GM23338 (cell line): ENCODE measurements at regions not wholly inside any gene's neighbourhood (a gene's known extent, or its start where the extent isn't known, plus 50 kb on each side); places are given as distances from the start of the nearest gene placed in this dataset.

Experiments used
- ATAC-seq: fragments of 200-7000 bp; cut with Tn5 transposase; 3 replicates; pipeline ENCODE4 v1.9.1; 2020
- DNase-seq: peaks from one replicate; pipeline ENCODE4 v3.0.0-alpha.2; 2015; ENCODE audit warnings: low spot score
- H2AFZ ChIP-seq: fragments of 200-600 bp; sonication (generic); 2 replicates; pipeline ENCODE4 v1.8.0; 2016; ENCODE audit warnings: antibody characterized with exemption, mild to moderate bottlenecking, moderate library complexity
- H3F3A ChIP-seq: fragments of 200-600 bp; sonication (generic); replicated peaks from 2 replicates; pipeline ENCODE4 v1.8.0; 2017; ENCODE audit warnings: antibody characterized with exemption, mixed run types, low read depth
- H3K27ac ChIP-seq: fragments of 200-600 bp; sonication (generic); 2 replicates; pipeline ENCODE4 v1.6.1; 2016; ENCODE audit warnings: low read depth
- H3K27me3 ChIP-seq: fragments of 200-600 bp; sonication (generic); 2 replicates; pipeline ENCODE4 v1.8.0; 2016; ENCODE audit warnings: mild to moderate bottlenecking, mixed run types, moderate library complexity; ENCODE audit not compliant: insufficient read depth
- H3K36me3 ChIP-seq: fragments of 200-600 bp; sonication (generic); 2 replicates; pipeline ENCODE4 v1.8.0; 2016; ENCODE audit warnings: mild to moderate bottlenecking; ENCODE audit not compliant: insufficient read depth
- H3K4me1 ChIP-seq: fragments of 200-600 bp; sonication (generic); 2 replicates; pipeline ENCODE4 v1.8.0; 2016; ENCODE audit warnings: mild to moderate bottlenecking, moderate library complexity; ENCODE audit not compliant: insufficient read depth
- H3K4me2 ChIP-seq: fragments of 200-600 bp; sonication (generic); 2 replicates; pipeline ENCODE4 v1.7.1; 2017; ENCODE audit warnings: mixed run types
- H3K4me3 ChIP-seq: fragments of 200-600 bp; sonication (generic); 2 replicates; pipeline ENCODE4 v1.6.1; 2016; ENCODE audit warnings: mixed run types
- H3K79me2 ChIP-seq: fragments of 200-600 bp; sonication (generic); replicated peaks from 2 replicates; pipeline ENCODE4 v1.8.0; 2017; ENCODE audit warnings: mild to moderate bottlenecking; ENCODE audit not compliant: insufficient read depth
- H3K9me2 ChIP-seq: fragments of 200-600 bp; sonication (generic); 2 replicates; pipeline ENCODE4 v1.8.0; 2017; ENCODE audit not compliant: insufficient read depth
- H4K20me1 ChIP-seq: fragments of 200-600 bp; sonication (generic); replicated peaks from 2 replicates; pipeline ENCODE4 v1.8.0; 2017; ENCODE audit warnings: mild to moderate bottlenecking; ENCODE audit not compliant: insufficient read depth
- H3K27ac Mint-ChIP-seq: 2 replicates; pipeline ENCODE4 v1.8.0; 2020; ENCODE audit warnings: inconsistent platforms, mild to moderate bottlenecking, moderate library complexity, mixed read lengths
- H3K27me3 Mint-ChIP-seq: 3 replicates; pipeline ENCODE4 v1.8.0; 2022; ENCODE audit warnings: low read depth, mild to moderate bottlenecking, moderate library complexity, mixed read lengths, inconsistent platforms; ENCODE audit not compliant: insufficient read depth, poor library complexity
- H3K36me3 Mint-ChIP-seq: 3 replicates; pipeline ENCODE4 v1.8.0; 2021; ENCODE audit warnings: low read depth, mild to moderate bottlenecking, inconsistent platforms, moderate library complexity, mixed read lengths
- H3K4me1 Mint-ChIP-seq: 3 replicates; pipeline ENCODE4 v1.8.0; 2020; ENCODE audit warnings: mild to moderate bottlenecking, inconsistent platforms, mixed read lengths
- H3K4me3 Mint-ChIP-seq: 3 replicates; pipeline ENCODE4 v1.8.0; 2021; ENCODE audit warnings: moderate library complexity, mild to moderate bottlenecking, inconsistent platforms, mixed read lengths
- H3K9me3 Mint-ChIP-seq: 3 replicates; pipeline ENCODE4 v1.8.0; 2020; ENCODE audit warnings: moderate library complexity, mild to moderate bottlenecking, inconsistent platforms, mixed read lengths
- CREB1 ChIP-seq: fragments of 250-450 bp; sonication (Bioruptor Pico); IDR thresholded peaks from 2 replicates; pipeline ENCODE4 v1.5.0; 2020; ENCODE audit warnings: low read depth, mild to moderate bottlenecking, moderate library complexity
- EZH2 ChIP-seq: fragments of 200-600 bp; sonication (generic); IDR thresholded peaks from one replicate; pipeline ENCODE4 v1.8.0; 2017; ENCODE audit warnings: antibody characterized with exemption, mild to moderate bottlenecking, low read depth; ENCODE audit not compliant: unreplicated experiment
- EZH2phosphoT487 ChIP-seq: fragments of 200-600 bp; sonication (generic); IDR thresholded peaks from one replicate; pipeline ENCODE4 v1.8.1; 2018; ENCODE audit warnings: antibody characterized with exemption; ENCODE audit not compliant: unreplicated experiment
- JUNB ChIP-seq: IDR thresholded peaks from one replicate; pipeline ENCODE4 v1.6.1; 2016; ENCODE audit warnings: antibody characterized with exemption; ENCODE audit not compliant: unreplicated experiment
- NANOG ChIP-seq: IDR thresholded peaks from 2 replicates; pipeline ENCODE4 v1.6.1; 2016; ENCODE audit warnings: antibody characterized with exemption, borderline replicate concordance
- STAT1 ChIP-seq: IDR thresholded peaks from one replicate; pipeline ENCODE4 v1.6.1; 2016; ENCODE audit warnings: antibody characterized with exemption; ENCODE audit not compliant: unreplicated experiment
- ZNF114 ChIP-seq: fragments of 250-450 bp; sonication (Bioruptor Pico); IDR thresholded peaks from 2 replicates; pipeline ENCODE4 v1.5.0; 2020; ENCODE audit warnings: mild to moderate bottlenecking, moderate library complexity
- ZNF331 ChIP-seq: fragments of 250-450 bp; sonication (Bioruptor Pico); IDR thresholded peaks from 2 replicates; pipeline ENCODE4 v1.5.0; 2020; ENCODE audit warnings: low read depth, mild to moderate bottlenecking, moderate library complexity
- TF ChIP-seq, protein P1 (sequence below): fragments of 250-450 bp; sonication (Bioruptor Pico); IDR thresholded peaks from 2 replicates; pipeline ENCODE4 v1.5.0; 2020; ENCODE audit warnings: mild to moderate bottlenecking, moderate library complexity
- TF ChIP-seq, protein P2 (sequence below): IDR thresholded peaks from 2 replicates; pipeline ENCODE4 v1.6.1; 2016; ENCODE audit warnings: antibody characterized with exemption
- TF ChIP-seq, protein P3 (sequence below): IDR thresholded peaks from one replicate; pipeline ENCODE4 v1.6.1; 2018; ENCODE audit warnings: antibody characterized with exemption; ENCODE audit not compliant: unreplicated experiment
- TF ChIP-seq, protein P4 (sequence below), 2 experiments: fragments of 200-600 bp in 1 of 2; sonication (generic) in 1 of 2; conservative IDR thresholded peaks; 2 replicates each; pipeline versions ENCODE4 v1.5.1 to v1.6.1; 2016 to 2017; ENCODE audit warnings: antibody characterized with exemption in 2 of 2, low read depth in 2 of 2, mild to moderate bottlenecking in 2 of 2, moderate library complexity in 1 of 2

DNA sequence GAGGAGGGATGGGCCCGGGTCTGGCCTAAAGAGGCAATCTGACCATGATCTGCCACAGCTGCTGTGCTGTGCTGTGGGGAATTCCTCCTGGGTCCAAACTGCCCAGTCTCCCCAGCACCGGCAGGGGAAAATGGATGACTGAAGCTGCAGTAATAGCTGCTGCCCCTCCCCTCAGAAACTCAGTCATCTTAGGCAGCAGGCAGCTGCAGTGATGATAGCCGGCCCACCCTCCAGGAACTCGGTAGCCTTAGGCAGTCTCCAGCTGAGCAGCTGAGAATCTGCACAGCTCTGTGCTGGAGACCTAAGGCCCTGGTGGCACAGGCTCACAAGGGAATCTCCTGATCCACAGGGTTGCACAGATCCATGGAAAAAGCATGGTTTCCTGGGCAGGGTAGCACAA, 113.4 kb upstream of the USP38 start (continued):
- TF ChIP-seq, protein P1, sequence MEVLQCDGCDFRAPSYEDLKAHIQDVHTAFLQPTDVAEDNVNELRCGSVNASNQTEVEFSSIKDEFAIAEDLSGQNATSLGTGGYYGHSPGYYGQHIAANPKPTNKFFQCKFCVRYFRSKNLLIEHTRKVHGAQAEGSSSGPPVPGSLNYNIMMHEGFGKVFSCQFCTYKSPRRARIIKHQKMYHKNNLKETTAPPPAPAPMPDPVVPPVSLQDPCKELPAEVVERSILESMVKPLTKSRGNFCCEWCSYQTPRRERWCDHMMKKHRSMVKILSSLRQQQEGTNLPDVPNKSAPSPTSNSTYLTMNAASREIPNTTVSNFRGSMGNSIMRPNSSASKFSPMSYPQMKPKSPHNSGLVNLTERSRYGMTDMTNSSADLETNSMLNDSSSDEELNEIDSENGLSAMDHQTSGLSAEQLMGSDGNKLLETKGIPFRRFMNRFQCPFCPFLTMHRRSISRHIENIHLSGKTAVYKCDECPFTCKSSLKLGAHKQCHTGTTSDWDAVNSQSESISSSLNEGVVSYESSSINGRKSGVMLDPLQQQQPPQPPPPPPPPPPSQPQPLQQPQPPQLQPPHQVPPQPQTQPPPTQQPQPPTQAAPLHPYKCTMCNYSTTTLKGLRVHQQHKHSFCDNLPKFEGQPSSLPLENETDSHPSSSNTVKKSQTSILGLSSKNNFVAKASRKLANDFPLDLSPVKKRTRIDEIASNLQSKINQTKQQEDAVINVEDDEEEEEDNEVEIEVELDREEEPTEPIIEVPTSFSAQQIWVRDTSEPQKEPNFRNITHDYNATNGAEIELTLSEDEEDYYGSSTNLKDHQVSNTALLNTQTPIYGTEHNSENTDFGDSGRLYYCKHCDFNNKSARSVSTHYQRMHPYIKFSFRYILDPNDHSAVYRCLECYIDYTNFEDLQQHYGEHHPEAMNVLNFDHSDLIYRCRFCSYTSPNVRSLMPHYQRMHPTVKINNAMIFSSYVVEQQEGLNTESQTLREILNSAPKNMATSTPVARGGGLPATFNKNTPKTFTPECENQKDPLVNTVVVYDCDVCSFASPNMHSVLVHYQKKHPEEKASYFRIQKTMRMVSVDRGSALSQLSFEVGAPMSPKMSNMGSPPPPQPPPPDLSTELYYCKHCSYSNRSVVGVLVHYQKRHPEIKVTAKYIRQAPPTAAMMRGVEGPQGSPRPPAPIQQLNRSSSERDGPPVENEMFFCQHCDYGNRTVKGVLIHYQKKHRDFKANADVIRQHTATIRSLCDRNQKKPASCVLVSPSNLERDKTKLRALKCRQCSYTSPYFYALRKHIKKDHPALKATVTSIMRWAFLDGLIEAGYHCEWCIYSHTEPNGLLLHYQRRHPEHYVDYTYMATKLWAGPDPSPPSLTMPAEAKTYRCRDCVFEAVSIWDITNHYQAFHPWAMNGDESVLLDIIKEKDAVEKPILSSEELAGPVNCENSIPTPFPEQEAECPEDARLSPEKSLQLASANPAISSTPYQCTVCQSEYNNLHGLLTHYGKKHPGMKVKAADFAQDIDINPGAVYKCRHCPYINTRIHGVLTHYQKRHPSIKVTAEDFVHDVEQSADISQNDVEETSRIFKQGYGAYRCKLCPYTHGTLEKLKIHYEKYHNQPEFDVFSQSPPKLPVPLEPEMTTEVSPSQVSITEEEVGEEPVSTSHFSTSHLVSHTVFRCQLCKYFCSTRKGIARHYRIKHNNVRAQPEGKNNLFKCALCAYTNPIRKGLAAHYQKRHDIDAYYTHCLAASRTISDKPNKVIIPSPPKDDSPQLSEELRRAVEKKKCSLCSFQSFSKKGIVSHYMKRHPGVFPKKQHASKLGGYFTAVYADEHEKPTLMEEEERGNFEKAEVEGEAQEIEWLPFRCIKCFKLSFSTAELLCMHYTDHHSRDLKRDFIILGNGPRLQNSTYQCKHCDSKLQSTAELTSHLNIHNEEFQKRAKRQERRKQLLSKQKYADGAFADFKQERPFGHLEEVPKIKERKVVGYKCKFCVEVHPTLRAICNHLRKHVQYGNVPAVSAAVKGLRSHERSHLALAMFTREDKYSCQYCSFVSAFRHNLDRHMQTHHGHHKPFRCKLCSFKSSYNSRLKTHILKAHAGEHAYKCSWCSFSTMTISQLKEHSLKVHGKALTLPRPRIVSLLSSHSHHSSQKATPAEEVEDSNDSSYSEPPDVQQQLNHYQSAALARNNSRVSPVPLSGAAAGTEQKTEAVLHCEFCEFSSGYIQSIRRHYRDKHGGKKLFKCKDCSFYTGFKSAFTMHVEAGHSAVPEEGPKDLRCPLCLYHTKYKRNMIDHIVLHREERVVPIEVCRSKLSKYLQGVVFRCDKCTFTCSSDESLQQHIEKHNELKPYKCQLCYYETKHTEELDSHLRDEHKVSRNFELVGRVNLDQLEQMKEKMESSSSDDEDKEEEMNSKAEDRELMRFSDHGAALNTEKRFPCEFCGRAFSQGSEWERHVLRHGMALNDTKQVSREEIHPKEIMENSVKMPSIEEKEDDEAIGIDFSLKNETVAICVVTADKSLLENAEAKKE (CRISPR knock-in tag): no peak
- TF ChIP-seq NANOG (no peak), JUNB (no peak), EZH2 (no peak)
- TF ChIP-seq, protein P2, sequence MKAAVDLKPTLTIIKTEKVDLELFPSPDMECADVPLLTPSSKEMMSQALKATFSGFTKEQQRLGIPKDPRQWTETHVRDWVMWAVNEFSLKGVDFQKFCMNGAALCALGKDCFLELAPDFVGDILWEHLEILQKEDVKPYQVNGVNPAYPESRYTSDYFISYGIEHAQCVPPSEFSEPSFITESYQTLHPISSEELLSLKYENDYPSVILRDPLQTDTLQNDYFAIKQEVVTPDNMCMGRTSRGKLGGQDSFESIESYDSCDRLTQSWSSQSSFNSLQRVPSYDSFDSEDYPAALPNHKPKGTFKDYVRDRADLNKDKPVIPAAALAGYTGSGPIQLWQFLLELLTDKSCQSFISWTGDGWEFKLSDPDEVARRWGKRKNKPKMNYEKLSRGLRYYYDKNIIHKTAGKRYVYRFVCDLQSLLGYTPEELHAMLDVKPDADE: no peak

DNA sequence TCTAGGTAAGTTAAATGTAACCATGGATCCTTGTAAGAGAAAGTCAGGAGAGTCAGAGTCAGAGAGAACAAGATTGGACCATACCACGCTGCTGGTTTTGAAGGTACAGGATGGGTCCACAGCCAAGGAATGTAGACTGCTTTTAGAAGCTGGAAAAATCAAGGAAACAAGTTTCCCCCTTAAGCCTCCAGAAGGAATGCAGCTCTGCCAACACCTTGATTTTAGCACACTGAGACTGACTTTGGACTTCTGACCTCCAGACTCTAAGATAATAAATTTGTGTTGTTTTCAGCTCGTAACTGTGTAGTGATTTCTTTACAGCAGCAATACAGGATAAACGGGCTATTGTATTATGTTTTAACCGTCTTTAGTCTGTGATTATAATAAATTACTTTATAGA, 108.0 kb upstream of the USP38 start:
- no peak overlapping the region for H3K27ac Mint-ChIP-seq
- Histone ChIP-seq H3K4me3 (no peak overlapping the region), H2AFZ (no peak overlapping the region)
- TF ChIP-seq ZNF114 (CRISPR knock-in tag): no peak
- TF ChIP-seq EZH2phosphoT487: no peak
- no peak for TF ChIP-seq NANOG
- TF ChIP-seq, protein P3, sequence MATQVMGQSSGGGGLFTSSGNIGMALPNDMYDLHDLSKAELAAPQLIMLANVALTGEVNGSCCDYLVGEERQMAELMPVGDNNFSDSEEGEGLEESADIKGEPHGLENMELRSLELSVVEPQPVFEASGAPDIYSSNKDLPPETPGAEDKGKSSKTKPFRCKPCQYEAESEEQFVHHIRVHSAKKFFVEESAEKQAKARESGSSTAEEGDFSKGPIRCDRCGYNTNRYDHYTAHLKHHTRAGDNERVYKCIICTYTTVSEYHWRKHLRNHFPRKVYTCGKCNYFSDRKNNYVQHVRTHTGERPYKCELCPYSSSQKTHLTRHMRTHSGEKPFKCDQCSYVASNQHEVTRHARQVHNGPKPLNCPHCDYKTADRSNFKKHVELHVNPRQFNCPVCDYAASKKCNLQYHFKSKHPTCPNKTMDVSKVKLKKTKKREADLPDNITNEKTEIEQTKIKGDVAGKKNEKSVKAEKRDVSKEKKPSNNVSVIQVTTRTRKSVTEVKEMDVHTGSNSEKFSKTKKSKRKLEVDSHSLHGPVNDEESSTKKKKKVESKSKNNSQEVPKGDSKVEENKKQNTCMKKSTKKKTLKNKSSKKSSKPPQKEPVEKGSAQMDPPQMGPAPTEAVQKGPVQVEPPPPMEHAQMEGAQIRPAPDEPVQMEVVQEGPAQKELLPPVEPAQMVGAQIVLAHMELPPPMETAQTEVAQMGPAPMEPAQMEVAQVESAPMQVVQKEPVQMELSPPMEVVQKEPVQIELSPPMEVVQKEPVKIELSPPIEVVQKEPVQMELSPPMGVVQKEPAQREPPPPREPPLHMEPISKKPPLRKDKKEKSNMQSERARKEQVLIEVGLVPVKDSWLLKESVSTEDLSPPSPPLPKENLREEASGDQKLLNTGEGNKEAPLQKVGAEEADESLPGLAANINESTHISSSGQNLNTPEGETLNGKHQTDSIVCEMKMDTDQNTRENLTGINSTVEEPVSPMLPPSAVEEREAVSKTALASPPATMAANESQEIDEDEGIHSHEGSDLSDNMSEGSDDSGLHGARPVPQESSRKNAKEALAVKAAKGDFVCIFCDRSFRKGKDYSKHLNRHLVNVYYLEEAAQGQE: no peak
- TF ChIP-seq STAT1: no peak
- TF ChIP-seq EZH2: no peak
- TF ChIP-seq JUNB: no peak
- TF ChIP-seq ZNF331 (CRISPR knock-in tag): no peak
- no peak for TF ChIP-seq CREB1 (CRISPR knock-in tag)
- TF ChIP-seq, protein P4, sequence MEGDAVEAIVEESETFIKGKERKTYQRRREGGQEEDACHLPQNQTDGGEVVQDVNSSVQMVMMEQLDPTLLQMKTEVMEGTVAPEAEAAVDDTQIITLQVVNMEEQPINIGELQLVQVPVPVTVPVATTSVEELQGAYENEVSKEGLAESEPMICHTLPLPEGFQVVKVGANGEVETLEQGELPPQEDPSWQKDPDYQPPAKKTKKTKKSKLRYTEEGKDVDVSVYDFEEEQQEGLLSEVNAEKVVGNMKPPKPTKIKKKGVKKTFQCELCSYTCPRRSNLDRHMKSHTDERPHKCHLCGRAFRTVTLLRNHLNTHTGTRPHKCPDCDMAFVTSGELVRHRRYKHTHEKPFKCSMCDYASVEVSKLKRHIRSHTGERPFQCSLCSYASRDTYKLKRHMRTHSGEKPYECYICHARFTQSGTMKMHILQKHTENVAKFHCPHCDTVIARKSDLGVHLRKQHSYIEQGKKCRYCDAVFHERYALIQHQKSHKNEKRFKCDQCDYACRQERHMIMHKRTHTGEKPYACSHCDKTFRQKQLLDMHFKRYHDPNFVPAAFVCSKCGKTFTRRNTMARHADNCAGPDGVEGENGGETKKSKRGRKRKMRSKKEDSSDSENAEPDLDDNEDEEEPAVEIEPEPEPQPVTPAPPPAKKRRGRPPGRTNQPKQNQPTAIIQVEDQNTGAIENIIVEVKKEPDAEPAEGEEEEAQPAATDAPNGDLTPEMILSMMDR (conservative IDR thresholded peaks at IDR 0.05; ENCODE audit: low read depth in 2 of 2): no peak

More for the DNA sequence above, 108.0 kb upstream of the USP38 start:
- Mint-ChIP-seq H3K27me3 (no peaks in the 10 kb centered on the region), H3K9me3 (no peaks in the 10 kb centered on the region; the same call in 2 of the 3 replicates), H3K36me3 (no peaks in the 10 kb centered on the region), H3K4me1 (no peaks in the 10 kb centered on the region), H3K4me3 (no peak overlapping the region)
- ATAC-seq (no peak), DNase-seq (peak; percentile 8)
- Histone ChIP-seq H3K4me2 (no peak overlapping the region), H4K20me1 (no peaks in the 10 kb centered on the region), H3K79me2 (no peaks in the 10 kb centered on the region), H3F3A (no peaks in the 10 kb centered on the region), H3K9me2 (peaks cover 3% of the 10 kb centered on the region), H3K27me3 (no peaks in the 10 kb centered on the region), H3K36me3 (no peaks in the 10 kb centered on the region), H3K27ac (no peak overlapping the region), H3K4me1 (no peaks in the 10 kb centered on the region)
